GM12878 (cell line): ENCODE measurements at regions not wholly inside any gene's neighbourhood (a gene's known extent, or its start where the extent isn't known, plus 50 kb on each side); places are given as distances from the start of the nearest gene placed in this dataset.

Experiments
- ATAC-seq: fragments of 200-7000 bp; cut with Tn5 transposase; 3 replicates; pipeline ENCODE4 v1.9.1; 2020; ENCODE audit warnings: mild to moderate bottlenecking, moderate library complexity
- BruUV-seq: library from RNA; stranded (reverse); fragments of 400-500 nt; replicated peaks from 2 replicates; lab custom pipeline; 2021; lab: Mats Ljungman, UMichigan
- CTCF ChIA-PET: fragments of 300-600 bp; sonication (Branson Sonifier 250); formaldehyde crosslinking; extraction: SDS; loops from one replicate; lab custom pipeline; 2021; ENCODE audit warnings: inconsistent platforms; lab: Yijun Ruan, JAX
- POLR2A ChIA-PET: fragments of 350-600 bp; formaldehyde crosslinking; extraction: SDS; loops from one replicate; lab custom pipeline; 2021; ENCODE audit warnings: inconsistent platforms; lab: Charles Lee
- RAD21 ChIA-PET: fragments of 300-600 bp; sonication (Branson Sonifier 250); formaldehyde crosslinking; loops from one replicate; lab custom pipeline; 2023; ENCODE audit warnings: antibody characterized with exemption; ENCODE audit not compliant: unreplicated experiment; lab: Charles Lee
- SMC1A ChIA-PET: fragments of 300-600 bp; sonication (Branson Sonifier 250); formaldehyde crosslinking; loops from one replicate; lab custom pipeline; 2023; ENCODE audit not compliant: unreplicated experiment, uncharacterized antibody; lab: Charles Lee
- DNase-seq: peaks from one replicate; pipeline ENCODE4 v3.0.0-alpha.2; 2011; ENCODE audit warnings: low read depth, low spot score
- FAIRE-seq: peaks from 3 replicates; lab custom pipeline; 2011; peaks lifted over from hg19 to GRCh38; lab: Jason Lieb, UNC
- H2AFZ ChIP-seq: 2 replicates; pipeline ENCODE4 v1.6.0; 2011; ENCODE audit warnings: low read depth, low read length, control low read depth; ENCODE audit not compliant: control insufficient read depth
- H3K27ac ChIP-seq: 2 replicates; pipeline ENCODE4 v1.5.1; 2011; ENCODE audit warnings: control low read depth; ENCODE audit not compliant: control insufficient read depth, insufficient read depth
- H3K27me3 ChIP-seq, 2 experiments: replicated peaks in 1 of 2; 2 replicates each; pipeline versions ENCODE4 v1.6.0 to v1.6.1; 2011; ENCODE audit warnings: low read length in 1 of 2; ENCODE audit not compliant: control insufficient read depth in 2 of 2, insufficient read depth in 2 of 2
- H3K36me3 ChIP-seq, 2 experiments: 2 replicates each; pipeline ENCODE4 v1.5.1; 2011; ENCODE audit warnings: low read length in 1 of 2; ENCODE audit not compliant: control insufficient read depth in 2 of 2, insufficient read depth in 2 of 2
- H3K4me1 ChIP-seq: 2 replicates; pipeline ENCODE4 v1.6.1; 2011; ENCODE audit warnings: mild to moderate bottlenecking, low read length, moderate library complexity, mixed read lengths; ENCODE audit not compliant: control insufficient read depth, insufficient read depth
- H3K4me2 ChIP-seq: 2 replicates; pipeline ENCODE4 v1.6.0; 2011; ENCODE audit warnings: control low read depth; ENCODE audit not compliant: control insufficient read depth, insufficient read depth
- H3K4me3 ChIP-seq: fragments of 200-600 bp; sonication (generic); 2 replicates; pipeline ENCODE4 v1.5.1; 2016
- H3K79me2 ChIP-seq: 2 replicates; pipeline ENCODE4 v1.6.0; 2011; ENCODE audit warnings: low read length; ENCODE audit not compliant: control insufficient read depth, insufficient read depth
- H3K9ac ChIP-seq: 2 replicates; pipeline ENCODE4 v1.8.0; 2011; ENCODE audit warnings: low read length, control low read depth, mixed read lengths; ENCODE audit not compliant: control insufficient read depth, insufficient read depth
- H3K9me3 ChIP-seq: replicated peaks from 3 replicates; pipeline ENCODE4 v1.5.1; 2011; ENCODE audit warnings: mild to moderate bottlenecking, low read length; ENCODE audit not compliant: control insufficient read depth, insufficient read depth
- H4K20me1 ChIP-seq: 2 replicates; pipeline ENCODE4 v1.6.0; 2011; ENCODE audit not compliant: control insufficient read depth, insufficient read depth
- CHD2 ChIP-seq: IDR thresholded peaks from 2 replicates; pipeline ENCODE4 v1.6.1; 2011; ENCODE audit warnings: low read depth, low read length, improper control_type of control experiment, borderline replicate concordance
- FOS ChIP-seq: IDR thresholded peaks from 3 replicates; pipeline ENCODE4 v1.6.1; 2011; ENCODE audit warnings: borderline replicate concordance; ENCODE audit not compliant: insufficient read length; ENCODE audit errors: extremely low read depth
- GATAD2B ChIP-seq: fragments of 450-650 bp; conservative IDR thresholded peaks from 2 replicates; pipeline ENCODE4 v1.6.1; 2017; ENCODE audit warnings: low read depth, mild to moderate bottlenecking, moderate library complexity
- HDAC6 ChIP-seq: fragments of 200-600 bp; sonication (generic); IDR thresholded peaks from one replicate; pipeline ENCODE4 v1.8.0; 2017; ENCODE audit warnings: antibody characterized with exemption; ENCODE audit not compliant: unreplicated experiment
- KAT2A ChIP-seq: conservative IDR thresholded peaks from 2 replicates; pipeline ENCODE4 v1.6.1; 2011; ENCODE audit warnings: low read depth, low read length; ENCODE audit not compliant: control insufficient read depth
- KLF5 ChIP-seq: fragments of 450-650 bp; IDR thresholded peaks from 2 replicates; pipeline ENCODE4 v1.6.1; 2014; ENCODE audit warnings: mild to moderate bottlenecking; ENCODE audit not compliant: partially characterized antibody
- NFIC ChIP-seq: IDR thresholded peaks from 2 replicates; pipeline ENCODE4 v1.6.1; 2012; ENCODE audit warnings: low read depth, mild to moderate bottlenecking, inconsistent platforms, low read length, moderate library complexity
- STAT3 ChIP-seq: IDR thresholded peaks from 2 replicates; pipeline ENCODE4 v1.6.1; 2011; ENCODE audit warnings: low read depth, low read length, improper control_type of control experiment
- TARDBP ChIP-seq: IDR thresholded peaks from 2 replicates; pipeline ENCODE4 v1.6.1; 2016; ENCODE audit warnings: borderline replicate concordance
- TCF3 ChIP-seq: IDR thresholded peaks from 2 replicates; pipeline ENCODE4 v1.6.1; 2012; ENCODE audit warnings: low read depth, mild to moderate bottlenecking, low read length, borderline replicate concordance; ENCODE audit not compliant: insufficient read depth
- TCF7 ChIP-seq: IDR thresholded peaks from 2 replicates; pipeline ENCODE4 v1.6.1; 2014; ENCODE audit warnings: antibody characterized with exemption, borderline replicate concordance
- ZNF622 ChIP-seq: fragments of 450-650 bp; IDR thresholded peaks from 2 replicates; pipeline ENCODE4 v1.6.1; 2017; ENCODE audit warnings: mild to moderate bottlenecking, inconsistent platforms
- WGBS: methylation state at CpG from one replicate; pipeline ENCODE4 v1.1.6; 2016; ENCODE audit warnings: low lambda C conversion rate; ENCODE audit not compliant: insufficient replicate concordance, insufficient coverage; ENCODE audit errors: missing lambda C conversion rate; 5-methylcytosine and 5-hydroxymethylcytosine counted together
- in situ Hi-C: fragments of 300-500 bp; cut with MboI; formaldehyde crosslinking; loops from 9 replicates; pipeline ENCODE4 v1.14.3; 2018; ENCODE audit warnings: mixed read lengths
- intact Hi-C: fragments of 100-400 bp; cut with micrococcal nuclease; formaldehyde crosslinking; loops from one replicate; pipeline ENCODE4 v1.14.2; 2022; ENCODE audit not compliant: unreplicated experiment
- TF ChIP-seq, protein P1 (sequence below): fragments of 450-650 bp; IDR thresholded peaks from 2 replicates; pipeline ENCODE4 v1.6.1; 2017; ENCODE audit warnings: antibody characterized with exemption, mild to moderate bottlenecking, moderate library complexity
- TF ChIP-seq, protein P2 (sequence below): fragments of 450-650 bp; formaldehyde crosslinking; IDR thresholded peaks from 2 replicates; pipeline ENCODE4 v1.4.0; 2020; ENCODE audit warnings: mild to moderate bottlenecking, moderate library complexity

DNA sequence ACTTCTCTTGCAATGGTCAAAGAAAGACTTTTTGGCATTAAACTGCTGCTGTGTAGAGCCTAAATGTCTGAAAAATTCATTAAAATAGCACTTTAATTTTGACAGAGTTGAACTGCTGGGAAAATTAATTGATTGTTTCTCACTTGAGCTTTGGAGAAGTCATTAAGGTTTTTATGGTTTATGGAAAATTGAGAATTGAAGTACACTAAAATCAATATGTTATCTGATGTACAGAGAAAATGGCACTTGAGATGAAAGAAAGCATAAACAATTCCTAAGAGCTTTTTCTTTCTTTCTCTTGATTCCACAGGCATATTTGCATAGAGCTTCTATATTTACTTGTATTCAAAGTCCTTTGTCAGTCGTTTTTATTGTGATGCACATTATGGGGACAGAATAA, 188.5 kb upstream of the CAND1 start:
- in situ Hi-C loops = no loop called here
- intact Hi-C loops = no loop called here
- FAIRE-seq (no peak), ATAC-seq (no peak), DNase-seq (no peak)
- no peak overlapping the region for H3K4me2 ChIP-seq
- no peaks in the 10 kb centered on the region for H3K36me3 ChIP-seq
- CTCF ChIA-PET = no interaction called here
- POLR2A ChIA-PET = no interaction called here
- no peaks in the 10 kb centered on the region for H3K9me3 ChIP-seq
- RAD21 ChIA-PET = no interaction called here
- H3K4me3 ChIP-seq = no peak overlapping the region
- H3K79me2 ChIP-seq = no peaks in the 10 kb centered on the region
- 0% methylated on average over 1 of the region's 1 CpG for WGBS
- H3K9ac ChIP-seq = no peak overlapping the region
- SMC1A ChIA-PET = no interaction called here
- H4K20me1 ChIP-seq = no peaks in the 10 kb centered on the region
- no peak overlapping the region for H2AFZ ChIP-seq
- no TSS peak for BruUV-seq
- no peaks in the 10 kb centered on the region for H3K4me1 ChIP-seq
- H3K27me3 ChIP-seq = no peaks in the 10 kb centered on the region
- TF ChIP-seq TCF3 (no peak), ZNF622 (no peak), TARDBP (no peak), HDAC6 (no peak)
- TF ChIP-seq, protein P1, sequence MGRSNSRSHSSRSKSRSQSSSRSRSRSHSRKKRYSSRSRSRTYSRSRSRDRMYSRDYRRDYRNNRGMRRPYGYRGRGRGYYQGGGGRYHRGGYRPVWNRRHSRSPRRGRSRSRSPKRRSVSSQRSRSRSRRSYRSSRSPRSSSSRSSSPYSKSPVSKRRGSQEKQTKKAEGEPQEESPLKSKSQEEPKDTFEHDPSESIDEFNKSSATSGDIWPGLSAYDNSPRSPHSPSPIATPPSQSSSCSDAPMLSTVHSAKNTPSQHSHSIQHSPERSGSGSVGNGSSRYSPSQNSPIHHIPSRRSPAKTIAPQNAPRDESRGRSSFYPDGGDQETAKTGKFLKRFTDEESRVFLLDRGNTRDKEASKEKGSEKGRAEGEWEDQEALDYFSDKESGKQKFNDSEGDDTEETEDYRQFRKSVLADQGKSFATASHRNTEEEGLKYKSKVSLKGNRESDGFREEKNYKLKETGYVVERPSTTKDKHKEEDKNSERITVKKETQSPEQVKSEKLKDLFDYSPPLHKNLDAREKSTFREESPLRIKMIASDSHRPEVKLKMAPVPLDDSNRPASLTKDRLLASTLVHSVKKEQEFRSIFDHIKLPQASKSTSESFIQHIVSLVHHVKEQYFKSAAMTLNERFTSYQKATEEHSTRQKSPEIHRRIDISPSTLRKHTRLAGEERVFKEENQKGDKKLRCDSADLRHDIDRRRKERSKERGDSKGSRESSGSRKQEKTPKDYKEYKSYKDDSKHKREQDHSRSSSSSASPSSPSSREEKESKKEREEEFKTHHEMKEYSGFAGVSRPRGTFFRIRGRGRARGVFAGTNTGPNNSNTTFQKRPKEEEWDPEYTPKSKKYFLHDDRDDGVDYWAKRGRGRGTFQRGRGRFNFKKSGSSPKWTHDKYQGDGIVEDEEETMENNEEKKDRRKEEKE = no peak
- H3K27ac ChIP-seq = no peak overlapping the region

DNA sequence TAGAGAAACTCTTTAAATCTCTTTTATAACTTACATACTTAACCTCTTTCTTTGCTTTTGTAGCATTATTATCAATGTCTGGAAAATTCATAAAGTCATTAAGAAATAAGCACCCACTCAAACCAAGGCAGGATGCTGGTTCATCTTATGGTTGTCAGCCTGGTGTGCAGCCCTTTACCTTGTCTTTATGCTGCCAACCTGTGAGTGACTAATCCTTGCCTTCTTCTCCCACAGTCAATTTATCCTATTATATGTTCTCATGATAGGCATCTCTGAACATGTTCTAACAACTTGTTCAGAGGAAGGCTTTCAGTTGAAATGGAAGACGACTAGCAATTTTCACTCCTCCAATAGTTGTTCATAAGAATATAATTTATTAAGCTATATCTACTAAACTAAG, 186.9 kb upstream of the CAND1 start:
- no peak overlapping the region for H3K27ac ChIP-seq
- H3K9ac ChIP-seq = no peak overlapping the region
- H3K79me2 ChIP-seq = no peaks in the 10 kb centered on the region
- H3K36me3 ChIP-seq = no peaks in the 10 kb centered on the region
- SMC1A ChIA-PET = interaction anchor here (0.7 to 1.5 kb wide), 2 partner anchors 13 to 1831 kb away, joined by 3 read pairs; no protein-coding TSS in a partner anchor
- RAD21 ChIA-PET = no interaction called here
- WGBS = 0% methylated on average over 1 of the region's 1 CpG
- no peaks in the 10 kb centered on the region for H3K4me1 ChIP-seq
- in situ Hi-C loops (no loop called here), intact Hi-C loops (no loop called here)
- ATAC-seq (no peak), FAIRE-seq (no peak), DNase-seq (no peak)
- no peak overlapping the region for H3K4me2 ChIP-seq
- H3K4me3 ChIP-seq = no peak overlapping the region
- H3K9me3 ChIP-seq = no peaks in the 10 kb centered on the region
- no peaks in the 10 kb centered on the region for H3K27me3 ChIP-seq
- BruUV-seq = no TSS peak
- no peaks in the 10 kb centered on the region for H4K20me1 ChIP-seq
- CTCF ChIA-PET = no interaction called here
- no peak overlapping the region for H2AFZ ChIP-seq
- POLR2A ChIA-PET = no interaction called here
- no peak for TF ChIP-seq CHD2
- no peak for TF ChIP-seq STAT3
- TF ChIP-seq FOS = no peak
- no peak for TF ChIP-seq KLF5
- TF ChIP-seq TCF7 = no peak
- no peak for TF ChIP-seq NFIC
- TF ChIP-seq KAT2A = no peak
- TF ChIP-seq GATAD2B = no peak
- TF ChIP-seq, protein P2, sequence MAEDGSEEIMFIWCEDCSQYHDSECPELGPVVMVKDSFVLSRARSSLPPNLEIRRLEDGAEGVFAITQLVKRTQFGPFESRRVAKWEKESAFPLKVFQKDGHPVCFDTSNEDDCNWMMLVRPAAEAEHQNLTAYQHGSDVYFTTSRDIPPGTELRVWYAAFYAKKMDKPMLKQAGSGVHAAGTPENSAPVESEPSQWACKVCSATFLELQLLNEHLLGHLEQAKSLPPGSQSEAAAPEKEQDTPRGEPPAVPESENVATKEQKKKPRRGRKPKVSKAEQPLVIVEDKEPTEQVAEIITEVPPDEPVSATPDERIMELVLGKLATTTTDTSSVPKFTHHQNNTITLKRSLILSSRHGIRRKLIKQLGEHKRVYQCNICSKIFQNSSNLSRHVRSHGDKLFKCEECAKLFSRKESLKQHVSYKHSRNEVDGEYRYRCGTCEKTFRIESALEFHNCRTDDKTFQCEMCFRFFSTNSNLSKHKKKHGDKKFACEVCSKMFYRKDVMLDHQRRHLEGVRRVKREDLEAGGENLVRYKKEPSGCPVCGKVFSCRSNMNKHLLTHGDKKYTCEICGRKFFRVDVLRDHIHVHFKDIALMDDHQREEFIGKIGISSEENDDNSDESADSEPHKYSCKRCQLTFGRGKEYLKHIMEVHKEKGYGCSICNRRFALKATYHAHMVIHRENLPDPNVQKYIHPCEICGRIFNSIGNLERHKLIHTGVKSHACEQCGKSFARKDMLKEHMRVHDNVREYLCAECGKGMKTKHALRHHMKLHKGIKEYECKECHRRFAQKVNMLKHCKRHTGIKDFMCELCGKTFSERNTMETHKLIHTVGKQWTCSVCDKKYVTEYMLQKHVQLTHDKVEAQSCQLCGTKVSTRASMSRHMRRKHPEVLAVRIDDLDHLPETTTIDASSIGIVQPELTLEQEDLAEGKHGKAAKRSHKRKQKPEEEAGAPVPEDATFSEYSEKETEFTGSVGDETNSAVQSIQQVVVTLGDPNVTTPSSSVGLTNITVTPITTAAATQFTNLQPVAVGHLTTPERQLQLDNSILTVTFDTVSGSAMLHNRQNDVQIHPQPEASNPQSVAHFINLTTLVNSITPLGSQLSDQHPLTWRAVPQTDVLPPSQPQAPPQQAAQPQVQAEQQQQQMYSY (CRISPR knock-in tag) = no peak
